A549 (cell line): ENCODE measurements at regions not wholly inside any gene's neighbourhood (a gene's known extent, or its start where the extent isn't known, plus 50 kb on each side); places are given as distances from the start of the nearest gene placed in this dataset.
A peak's percentile ranks its signal among the peaks of the same experiment; 100 is the strongest.

Source experiments
- BHLHE40 ChIP-seq: IDR thresholded peaks from 2 replicates; pipeline ENCODE4 v1.6.1; 2012; ENCODE audit warnings: low read depth, low read length, inconsistent platforms
- CBX2 ChIP-seq: fragments of 200-600 bp; sonication (generic); IDR thresholded peaks from 2 replicates; pipeline ENCODE4 v1.6.1; 2016; ENCODE audit warnings: low read depth, mild to moderate bottlenecking, borderline replicate concordance
- CEBPB ChIP-seq, 2 experiments: fragments of >200 bp in 1 of 2; sonication (Bioruptor Twin) in 1 of 2; formaldehyde crosslinking in 1 of 2; IDR thresholded peaks; 2 replicates each; pipeline ENCODE4 v1.6.1; 2012 to 2016
- ELK1 ChIP-seq: fragments of 150-350 bp; IDR thresholded peaks from 2 replicates; pipeline ENCODE4 v1.6.1; 2014; ENCODE audit warnings: low read depth, mild to moderate bottlenecking, low read length
- EP300 ChIP-seq, 2 experiments: fragments of >200 bp; sonication (Bioruptor Twin); formaldehyde crosslinking; IDR thresholded peaks; 2 replicates in 1 of 2; 3 replicates in 1 of 2; pipeline ENCODE4 v1.6.1; 2016 to 2017
- ESRRA ChIP-seq: fragments of 150-350 bp; IDR thresholded peaks from 2 replicates; pipeline ENCODE4 v1.6.1; 2014; ENCODE audit warnings: mild to moderate bottlenecking, low read length, borderline replicate concordance
- FOSL2 ChIP-seq, 2 experiments: fragments of 450-650 bp in 1 of 2; fragments of >200 bp in 1 of 2; sonication (Bioruptor Twin) in 1 of 2; formaldehyde crosslinking; IDR thresholded peaks; 2 replicates each; pipeline versions ENCODE4 v1.5.0 to v1.6.1; 2016 to 2020; ENCODE audit warnings: mild to moderate bottlenecking in 1 of 2, moderate library complexity in 1 of 2
- FOXS1 ChIP-seq: fragments of 250-450 bp; sonication (Bioruptor Pico); IDR thresholded peaks from 2 replicates; pipeline ENCODE4 v1.5.0; 2020; ENCODE audit warnings: mild to moderate bottlenecking, moderate library complexity
- GATA3 ChIP-seq: IDR thresholded peaks from 2 replicates; pipeline ENCODE4 v1.6.1; 2012; ENCODE audit warnings: borderline replicate concordance
- HDAC2 ChIP-seq: fragments of 200-600 bp; sonication (generic); IDR thresholded peaks from 2 replicates; pipeline ENCODE4 v1.6.1; 2016
- HOXB13 ChIP-seq: fragments of 250-450 bp; sonication (Bioruptor Pico); IDR thresholded peaks from 2 replicates; pipeline ENCODE4 v1.5.0; 2020; ENCODE audit warnings: low read depth, mild to moderate bottlenecking, moderate library complexity
- JUN ChIP-seq, 2 experiments: fragments of >200 bp; sonication (Bioruptor Twin); formaldehyde crosslinking; IDR thresholded peaks; 2 replicates in 1 of 2; 3 replicates in 1 of 2; pipeline ENCODE4 v1.6.1; 2016 to 2017
- JUNB ChIP-seq: fragments of >200 bp; sonication (Bioruptor Twin); formaldehyde crosslinking; IDR thresholded peaks from 2 replicates; pipeline ENCODE4 v1.6.1; 2016
- KDM1A ChIP-seq: fragments of 200-600 bp; sonication (generic); IDR thresholded peaks from 2 replicates; pipeline ENCODE4 v1.6.1; 2016; ENCODE audit warnings: low read depth, mild to moderate bottlenecking
- KDM5A ChIP-seq: fragments of 200-600 bp; sonication (generic); IDR thresholded peaks from 2 replicates; pipeline ENCODE4 v1.6.1; 2016; ENCODE audit warnings: antibody characterized with exemption, mild to moderate bottlenecking
- MAFK ChIP-seq: fragments of 450-650 bp; IDR thresholded peaks from 2 replicates; pipeline ENCODE4 v1.6.1; 2014; ENCODE audit not compliant: partially characterized antibody
- MAX ChIP-seq: IDR thresholded peaks from 2 replicates; pipeline ENCODE4 v1.6.1; 2012
- NFE2L2 ChIP-seq: fragments of 150-350 bp; conservative IDR thresholded peaks from 2 replicates; pipeline ENCODE4 v1.6.1; 2014; ENCODE audit warnings: low read length
- NPAS2 ChIP-seq: fragments of 250-450 bp; sonication (Bioruptor Pico); IDR thresholded peaks from 2 replicates; pipeline ENCODE4 v1.8.0; 2022; ENCODE audit warnings: mild to moderate bottlenecking, moderate library complexity, borderline replicate concordance
- PHF8 ChIP-seq: fragments of 200-600 bp; sonication (generic); IDR thresholded peaks from 2 replicates; pipeline ENCODE4 v1.6.1; 2016; ENCODE audit warnings: low read depth, mild to moderate bottlenecking, antibody characterized with exemption, moderate library complexity, borderline replicate concordance
- POLR2A ChIP-seq: IDR thresholded peaks from 2 replicates; pipeline ENCODE4 v1.6.1; 2012; ENCODE audit warnings: mild to moderate bottlenecking, low read length
- RAD21 ChIP-seq, 2 experiments: fragments of >200 bp in 1 of 2; sonication (Bioruptor Twin) in 1 of 2; formaldehyde crosslinking in 1 of 2; IDR thresholded peaks in 1 of 2; conservative IDR thresholded peaks in 1 of 2; 2 replicates in 1 of 2; 3 replicates in 1 of 2; pipeline ENCODE4 v1.6.1; 2012 to 2018; ENCODE audit warnings: inconsistent platforms in 1 of 2
- RARB ChIP-seq: fragments of 250-450 bp; sonication (Bioruptor Pico); IDR thresholded peaks from 2 replicates; pipeline ENCODE4 v1.8.0; 2021; ENCODE audit warnings: mild to moderate bottlenecking, moderate library complexity
- RCOR1 ChIP-seq: fragments of 150-350 bp; IDR thresholded peaks from 2 replicates; pipeline ENCODE4 v1.6.1; 2014; ENCODE audit warnings: antibody characterized with exemption, low read length, low read depth
- REST ChIP-seq: fragments of 200-600 bp; sonication (generic); IDR thresholded peaks from 2 replicates; pipeline ENCODE4 v1.6.1; 2016; ENCODE audit warnings: antibody characterized with exemption, mild to moderate bottlenecking, moderate library complexity
- RFX5 ChIP-seq: fragments of 450-650 bp; IDR thresholded peaks from 2 replicates; pipeline ENCODE4 v1.7.1; 2014; ENCODE audit warnings: antibody characterized with exemption, mild to moderate bottlenecking, moderate library complexity
- RNF2 ChIP-seq: fragments of 200-600 bp; sonication (generic); IDR thresholded peaks from 2 replicates; pipeline ENCODE4 v1.6.1; 2016; ENCODE audit warnings: low read depth, mild to moderate bottlenecking, antibody characterized with exemption, moderate library complexity, borderline replicate concordance
- SMC3 ChIP-seq: fragments of >200 bp; sonication (Bioruptor Twin); formaldehyde crosslinking; IDR thresholded peaks from 3 replicates; pipeline ENCODE4 v1.6.1; 2018; ENCODE audit warnings: inconsistent platforms
- TFCP2L1 ChIP-seq: fragments of 250-450 bp; sonication (Bioruptor Pico); IDR thresholded peaks from 2 replicates; pipeline ENCODE4 v1.5.0; 2021; ENCODE audit warnings: mild to moderate bottlenecking
- ZC3H11A ChIP-seq: fragments of 450-650 bp; IDR thresholded peaks from 2 replicates; pipeline ENCODE4 v1.6.1; 2014; ENCODE audit warnings: antibody characterized with exemption, mild to moderate bottlenecking
- ZSCAN20 ChIP-seq: fragments of 250-450 bp; sonication (Bioruptor Pico); IDR thresholded peaks from 2 replicates; pipeline ENCODE4 v1.8.0; 2022; ENCODE audit warnings: mild to moderate bottlenecking, moderate library complexity
- TF ChIP-seq, protein P1 (sequence below): fragments of >200 bp; sonication (Bioruptor Twin); formaldehyde crosslinking; IDR thresholded peaks from 3 replicates; pipeline ENCODE4 v1.6.1; 2016
- TF ChIP-seq, protein P2 (sequence below): IDR thresholded peaks from 2 replicates; pipeline ENCODE4 v1.6.1; 2012

DNA sequence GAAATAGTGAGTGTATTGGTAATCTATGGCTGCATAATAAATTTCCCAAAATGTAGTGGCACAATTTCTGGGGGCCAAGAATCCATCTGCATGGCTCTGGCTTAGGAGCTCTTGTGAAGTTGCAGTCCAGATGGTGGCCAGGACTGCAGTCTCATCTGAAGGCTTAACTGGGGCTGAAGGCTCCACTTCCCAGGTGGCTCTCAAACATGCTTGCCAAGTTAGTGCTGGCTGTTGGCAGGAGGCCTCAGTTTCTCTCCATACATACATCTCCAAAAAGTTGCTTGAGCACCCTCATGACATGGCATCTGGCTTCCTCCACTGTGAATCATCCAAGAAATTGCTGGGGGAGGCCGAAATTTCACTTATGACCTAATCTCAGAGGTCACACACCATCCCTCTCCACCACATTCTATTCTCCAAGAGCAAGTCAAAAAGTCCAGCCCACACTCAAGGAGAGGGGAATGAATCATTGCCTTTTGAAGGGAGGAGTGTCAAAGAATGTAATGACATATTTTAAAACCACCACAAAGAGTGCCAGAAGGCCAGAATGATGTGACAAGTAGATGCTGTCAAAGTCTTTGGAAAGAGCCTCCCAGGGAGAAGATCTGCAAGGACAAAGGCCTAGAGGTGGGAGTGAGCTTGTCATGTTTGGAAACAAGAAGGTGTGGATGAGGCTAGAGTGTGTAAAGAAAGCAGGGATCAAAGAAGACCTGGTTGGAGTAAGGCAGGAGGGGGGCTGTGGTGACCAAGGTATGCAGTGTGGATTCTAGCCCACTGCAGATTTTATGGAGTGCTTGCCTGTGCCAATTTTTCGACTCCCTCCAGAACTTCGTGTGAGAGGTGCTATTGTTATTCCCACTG, 566.2 kb downstream of the MIAT start (continued):
- TF ChIP-seq REST (no peak), PHF8 (no peak), JUN (IDR thresholded peaks at IDR 0.05) (peak in 1 of 2 experiments; percentile 60; a peak in 2 of 5 replicates), FOSL2 (IDR thresholded peaks at IDR 0.05) (no peak), FOSL2 (CRISPR knock-in tag; IDR thresholded peaks at IDR 0.05) (peak; percentile 47), HOXB13 (CRISPR knock-in tag) (no peak), NFE2L2 (no peak), NPAS2 (CRISPR knock-in tag) (no peak), POLR2A (no peak), GATA3 (peak; percentile 74), ZSCAN20 (CRISPR knock-in tag) (no peak), CEBPB (IDR thresholded peaks at IDR 0.05) (peak in 1 of 2 experiments; percentile 43; a peak in 2 of 4 replicates), HDAC2 (no peak), CBX2 (no peak), KDM5A (no peak), JUNB (peak; percentile 65; the same call in 1 of the 2 replicates), SMC3 (no peak), KDM1A (no peak), FOXS1 (CRISPR knock-in tag) (no peak), RAD21 (conservative IDR thresholded peaks at IDR 0.05 in 1 of 2, IDR thresholded peaks at IDR 0.05 in 1 of 2) (no peak; a peak in 1 of 5 replicates), RFX5 (no peak), EP300 (IDR thresholded peaks at IDR 0.05) (peak in 1 of 2 experiments; percentile 75; a peak in 3 of 5 replicates), ZC3H11A (no peak), ELK1 (no peak), ESRRA (no peak), RARB (CRISPR knock-in tag) (no peak), RCOR1 (no peak), MAFK (no peak), BHLHE40 (no peak), RNF2 (no peak), TFCP2L1 (CRISPR knock-in tag) (no peak), MAX (no peak; the same call in 1 of the 2 replicates)
- TF ChIP-seq, protein P1, sequence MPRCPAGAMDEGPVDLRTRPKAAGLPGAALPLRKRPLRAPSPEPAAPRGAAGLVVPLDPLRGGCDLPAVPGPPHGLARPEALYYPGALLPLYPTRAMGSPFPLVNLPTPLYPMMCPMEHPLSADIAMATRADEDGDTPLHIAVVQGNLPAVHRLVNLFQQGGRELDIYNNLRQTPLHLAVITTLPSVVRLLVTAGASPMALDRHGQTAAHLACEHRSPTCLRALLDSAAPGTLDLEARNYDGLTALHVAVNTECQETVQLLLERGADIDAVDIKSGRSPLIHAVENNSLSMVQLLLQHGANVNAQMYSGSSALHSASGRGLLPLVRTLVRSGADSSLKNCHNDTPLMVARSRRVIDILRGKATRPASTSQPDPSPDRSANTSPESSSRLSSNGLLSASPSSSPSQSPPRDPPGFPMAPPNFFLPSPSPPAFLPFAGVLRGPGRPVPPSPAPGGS, result no peak
- TF ChIP-seq, protein P2, sequence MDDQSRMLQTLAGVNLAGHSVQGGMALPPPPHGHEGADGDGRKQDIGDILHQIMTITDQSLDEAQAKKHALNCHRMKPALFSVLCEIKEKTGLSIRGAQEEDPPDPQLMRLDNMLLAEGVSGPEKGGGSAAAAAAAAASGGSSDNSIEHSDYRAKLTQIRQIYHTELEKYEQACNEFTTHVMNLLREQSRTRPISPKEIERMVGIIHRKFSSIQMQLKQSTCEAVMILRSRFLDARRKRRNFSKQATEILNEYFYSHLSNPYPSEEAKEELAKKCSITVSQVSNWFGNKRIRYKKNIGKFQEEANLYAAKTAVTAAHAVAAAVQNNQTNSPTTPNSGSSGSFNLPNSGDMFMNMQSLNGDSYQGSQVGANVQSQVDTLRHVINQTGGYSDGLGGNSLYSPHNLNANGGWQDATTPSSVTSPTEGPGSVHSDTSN, result no peak
- TF ChIP-seq, all 56 proteins: peak for 7
